Ovary (tissue), 7 donors: ENCODE measurements at regions not wholly inside any gene's neighbourhood (a gene's known extent, or its start where the extent isn't known, plus 50 kb on each side); places are given as distances from the start of the nearest gene placed in this dataset.
A peak's percentile ranks its signal among the peaks of the same experiment; 100 is the strongest.

Source experiments
- DNase-seq, 5 donors: peaks; one replicate each; pipeline ENCODE4 v3.0.0-alpha.2; 2019 to 2020
- H3K27ac ChIP-seq, 2 donors: fragments of 200-600 bp; one replicate each; pipeline versions ENCODE4 v1.5.1 to v1.8.0; 2019 to 2022
- H3K27me3 ChIP-seq: fragments of 200-600 bp; one replicate; pipeline ENCODE4 v1.8.0; 2022
- H3K36me3 ChIP-seq: fragments of 200-600 bp; sonication (generic); one replicate; pipeline ENCODE4 v1.5.1; 2019
- H3K4me1 ChIP-seq: one replicate; pipeline ENCODE4 v1.8.1; 2013; ENCODE audit warnings: mild to moderate bottlenecking, moderate library complexity; ENCODE audit not compliant: insufficient read depth
- H3K4me3 ChIP-seq: fragments of 200-600 bp; sonication (generic); one replicate; pipeline ENCODE4 v1.5.1; 2017
- H3K9me3 ChIP-seq, 2 donors: fragments of 200-600 bp in 1 of 2; sonication (generic) in 1 of 2; one replicate each; pipeline versions ENCODE4 v1.5.1 to v1.8.1; 2013 to 2019; ENCODE audit warnings: mild to moderate bottlenecking in 1 of 2, moderate library complexity in 1 of 2
- CTCF ChIP-seq, 3 donors: fragments of 450-650 bp in 2 of 3; fragments of 200-600 bp in 1 of 3; IDR thresholded peaks; one replicate each; pipeline versions ENCODE4 v1.5.1 to v1.8.0; 2016 to 2022; ENCODE audit warnings: antibody characterized with exemption in 3 of 3, mild to moderate bottlenecking in 1 of 3
- EP300 ChIP-seq: sonication (generic); formaldehyde crosslinking; IDR thresholded peaks from one replicate; pipeline ENCODE4 v1.6.1; 2017; ENCODE audit warnings: antibody characterized with exemption
- POLR2A ChIP-seq: fragments of 450-650 bp; IDR thresholded peaks from one replicate; pipeline ENCODE4 v1.6.1; 2017; ENCODE audit warnings: antibody characterized with exemption, mild to moderate bottlenecking, moderate library complexity
- WGBS, 3 donors: extraction: QIAGEN DNeasy Blood & Tissue Kit in 1 of 3; methylation state at CpG; one replicate each; pipeline versions ENCODE4 v1.1.5 to v1.1.7; 2013 to 2017; 5-methylcytosine and 5-hydroxymethylcytosine counted together
- intact Hi-C, 4 donors: fragments of 100-400 bp; cut with DNase I; formaldehyde crosslinking; loops; one replicate each; pipeline versions ENCODE4 v1.11.0 to v1.15.1; 2022 to 2023
- donor health status: DM: no; HTN: no; CAD: no; lungs with moderate emphysema.
- donor health status: DM: no; HTN: no; CAD: no.
- donor health status: Bipolar disorder and iron deficiency.
- donor health status: DM: no; HTN: no; CAD: no.
- donor health status: DM: yes; HTN: yes; CAD: no.

- 93 to 97% (median 94%) methylated on average over 7 of the region's 7 CpGs for WGBS, 3 donors
- no peaks in the 10 kb centered on the region for H3K36me3 ChIP-seq
- no peak overlapping the region for H3K4me3 ChIP-seq
- intact Hi-C loops = no loop called here
- no peaks in the 10 kb centered on the region for H3K27me3 ChIP-seq
- H3K9me3 ChIP-seq = no peaks in the 10 kb centered on the region
- H3K4me1 ChIP-seq = peaks cover 6% of the 10 kb centered on the region
- DNase-seq = no peak
- no peak overlapping the region for H3K27ac ChIP-seq
- TF ChIP-seq EP300 = no peak
- no peak for TF ChIP-seq CTCF (IDR thresholded peaks at IDR 0.05)
- TF ChIP-seq POLR2A = no peak
These were observed 108.6 kb downstream of the SIK1 start for GRCh38 chr21:43318368-43318767.

- peak in 1 of 5 donors; percentile 16 for DNase-seq
- H3K36me3 ChIP-seq = no peaks in the 10 kb centered on the region
- TF ChIP-seq CTCF (IDR thresholded peaks at IDR 0.05) = no peak
- TF ChIP-seq POLR2A = no peak
- TF ChIP-seq EP300 = no peak
- H3K27ac ChIP-seq = no peak overlapping the region
- H3K4me1 ChIP-seq = peaks cover 3% of the 10 kb centered on the region
- no peaks in the 10 kb centered on the region for H3K27me3 ChIP-seq
- WGBS, 3 donors = 81 to 94% (median 87%) methylated on average over 9 of the region's 9 CpGs
- intact Hi-C loops = no loop called here
- H3K4me3 ChIP-seq = no peak overlapping the region
- H3K9me3 ChIP-seq = no peaks in the 10 kb centered on the region
These were observed 109.0 kb downstream of the SIK1 start for GRCh38 chr21:43317959-43318358.

- H3K27ac ChIP-seq = no peak overlapping the region
- no peaks in the 10 kb centered on the region for H3K27me3 ChIP-seq
- no peak overlapping the region for H3K4me3 ChIP-seq
- no peaks in the 10 kb centered on the region for H3K9me3 ChIP-seq
- TF ChIP-seq EP300 (no peak), CTCF (IDR thresholded peaks at IDR 0.05) (no peak), POLR2A (no peak)
- peak in 1 of 5 donors; percentile 16 for DNase-seq
- WGBS, 3 donors = 94 to 97% (median 96%) methylated on average over 11 of the region's 11 CpGs
- H3K4me1 ChIP-seq = no peaks in the 10 kb centered on the region
- no peaks in the 10 kb centered on the region for H3K36me3 ChIP-seq
- intact Hi-C loops = no loop called here
These were observed 109.6 kb downstream of the SIK1 start for GRCh38 chr21:43317254-43317748.

- Histone ChIP-seq H3K4me3 (no peak overlapping the region), H3K36me3 (no peaks in the 10 kb centered on the region), H3K27ac (no peak overlapping the region), H3K9me3 (no peaks in the 10 kb centered on the region), H3K4me1 (no peaks in the 10 kb centered on the region), H3K27me3 (no peaks in the 10 kb centered on the region)
- TF ChIP-seq CTCF (IDR thresholded peaks at IDR 0.05) (no peak), EP300 (no peak), POLR2A (no peak)
- WGBS, 3 donors = 88 to 90% (median 89%) methylated on average over 19 of the region's 19 CpGs
- DNase-seq = peak in 1 of 5 donors; percentile 17
- intact Hi-C loops = no loop called here
These were observed 110.6 kb downstream of the SIK1 start for GRCh38 chr21:43316156-43316845.
